HG03135 (cell line): ENCODE measurements at regions not wholly inside any gene's neighbourhood (a gene's known extent, or its start where the extent isn't known, plus 50 kb on each side); places are given as distances from the start of the nearest gene placed in this dataset.
"Not testable (repeated sequence)": the region's sequence is repeated elsewhere in the genome, so short reads cannot be mapped to it uniquely, and the experiment has no call there.

Source experiments
- ATAC-seq: cut with Tn5 transposase; IDR thresholded peaks from one replicate; pipeline ENCODE4 v1.9.1; 2021; ENCODE audit warnings: mild to moderate bottlenecking, moderate library complexity; ENCODE audit not compliant: unreplicated experiment

GRCh38 chr1:67528141-67528540 lies 97.9 kb upstream of the SERBP1 start:
- ATAC-seq, result no peak

GRCh38 chr1:67530071-67530470 lies 99.9 kb upstream of the SERBP1 start:
- ATAC-seq, result no peak

- no peak for ATAC-seq
Measured at GRCh38 chr1:67532452-67533216, 102.4 kb upstream of the SERBP1 start.

- ATAC-seq, result no peak
Measured at GRCh38 chr1:67534627-67535065, 104.4 kb upstream of the SERBP1 start.

- ATAC-seq, result peak; percentile 84
Measured at GRCh38 chr1:67535474-67535873, 105.3 kb upstream of the SERBP1 start.

GRCh38 chr1:67536957-67537666 lies 106.9 kb upstream of the SERBP1 start:
- no peak for ATAC-seq

- no peak for ATAC-seq
Measured at GRCh38 chr1:67537667-67538018, 107.4 kb upstream of the SERBP1 start.

GRCh38 chr1:67540025-67540732 lies 110.0 kb upstream of the SERBP1 start:
- ATAC-seq, result no peak

- no peak for ATAC-seq
Measured at GRCh38 chr1:67540733-67541125, 110.5 kb upstream of the SERBP1 start.

GRCh38 chr1:67542747-67543146 lies 112.5 kb upstream of the SERBP1 start:
- no peak for ATAC-seq

- ATAC-seq, result no peak
Measured at GRCh38 chr1:67544921-67545320, 114.7 kb upstream of the SERBP1 start.

- ATAC-seq, result no peak
Measured at GRCh38 chr1:67545364-67545763, 115.2 kb upstream of the SERBP1 start.

- ATAC-seq, result no peak
Measured at GRCh38 chr1:67551375-67551774, 121.2 kb upstream of the SERBP1 start.

- ATAC-seq, result no peak
Measured at GRCh38 chr1:67552336-67552759, 122.1 kb upstream of the SERBP1 start.

GRCh38 chr1:67554204-67554603 lies 124.0 kb upstream of the SERBP1 start:
- ATAC-seq, result not testable (repeated sequence)

GRCh38 chr1:67555461-67556296 lies 125.5 kb upstream of the SERBP1 start:
- no peak for ATAC-seq

- no peak for ATAC-seq
Measured at GRCh38 chr1:67556297-67556900, 126.2 kb upstream of the SERBP1 start.

GRCh38 chr1:67557696-67558448 lies 127.1 kb upstream of the GADD45A start:
- ATAC-seq, result no peak

GRCh38 chr1:67558449-67559193 lies 126.4 kb upstream of the GADD45A start:
- ATAC-seq, result no peak
